Heart left ventricle (tissue), 13 donors: ENCODE measurements at regions not wholly inside any gene's neighbourhood (a gene's known extent, or its start where the extent isn't known, plus 50 kb on each side); places are given as distances from the start of the nearest gene placed in this dataset.

Experiments used
- POLR2A ChIP-seq, 2 donors: fragments of 450-650 bp; IDR thresholded peaks; one replicate each; pipeline ENCODE4 v1.6.1; 2017; ENCODE audit warnings: antibody characterized with exemption in 2 of 2, mild to moderate bottlenecking in 2 of 2, moderate library complexity in 2 of 2
- TF ChIP-seq, protein P1 (sequence below), 12 donors: fragments of 200-600 bp; sonication (generic) in 4 of 12; IDR thresholded peaks; one replicate each; pipeline versions ENCODE4 v1.5.0 to v1.8.0; 2018 to 2022; ENCODE audit warnings: antibody characterized with exemption in 12 of 12, mild to moderate bottlenecking in 5 of 12
- donor health status: ischemic (EF 13 %, LVEDD 7.1; RV severe dilation, severe dysfunction).
- donor health status: DM: no; HTN: yes; CAD: no.
- donor health status: DM: no; HTN: no; CAD: no.
- donor health status: ischemic (EF 25% LVEDD 6.9; RV normal size, moderate dysfunction).
- donor health status: ischemic (EF 25% LVEDD 5.7; RV mildly dilated, moderate dysfunction).
- donor health status: ischemic (EF 35%, LVEDD 5.7; RV mildly dilated, moderate dysfunction).
- donor health status: nonischemic (EF 11% LVEDD 7.7; RV severe dilation, severe dysfunction).
- donor health status: DM: yes; HTN: yes; CAD: no.
- donor health status: PGD.
- donor health status: ischemic (EF 29% LVEDD 5.4; RV normal size, mild dysfunction).
- donor health status: nonischemic (EF 23%, LVEDD 6.1; RV moderate dilation, normal function).

DNA sequence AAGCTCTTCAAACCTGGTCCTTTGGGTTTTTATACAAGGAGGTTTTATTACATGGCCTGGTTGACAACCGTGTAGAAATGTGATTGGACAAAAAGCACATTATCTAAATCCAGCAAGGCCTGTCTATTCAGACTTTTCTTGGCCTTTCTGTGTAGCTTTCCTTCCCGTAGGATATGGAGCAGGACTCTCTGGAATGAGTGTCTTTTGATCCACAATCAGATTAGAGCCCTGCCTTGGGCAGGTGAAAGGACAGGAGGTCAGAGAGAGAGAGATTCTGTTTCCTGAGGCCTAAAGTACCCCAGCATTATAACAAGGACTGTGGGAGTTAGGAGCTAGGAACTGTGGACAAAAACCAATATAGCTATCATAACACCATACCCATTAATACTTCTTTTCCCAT is 375.5 kb upstream of the RGS6 start:
- TF ChIP-seq, protein P1, sequence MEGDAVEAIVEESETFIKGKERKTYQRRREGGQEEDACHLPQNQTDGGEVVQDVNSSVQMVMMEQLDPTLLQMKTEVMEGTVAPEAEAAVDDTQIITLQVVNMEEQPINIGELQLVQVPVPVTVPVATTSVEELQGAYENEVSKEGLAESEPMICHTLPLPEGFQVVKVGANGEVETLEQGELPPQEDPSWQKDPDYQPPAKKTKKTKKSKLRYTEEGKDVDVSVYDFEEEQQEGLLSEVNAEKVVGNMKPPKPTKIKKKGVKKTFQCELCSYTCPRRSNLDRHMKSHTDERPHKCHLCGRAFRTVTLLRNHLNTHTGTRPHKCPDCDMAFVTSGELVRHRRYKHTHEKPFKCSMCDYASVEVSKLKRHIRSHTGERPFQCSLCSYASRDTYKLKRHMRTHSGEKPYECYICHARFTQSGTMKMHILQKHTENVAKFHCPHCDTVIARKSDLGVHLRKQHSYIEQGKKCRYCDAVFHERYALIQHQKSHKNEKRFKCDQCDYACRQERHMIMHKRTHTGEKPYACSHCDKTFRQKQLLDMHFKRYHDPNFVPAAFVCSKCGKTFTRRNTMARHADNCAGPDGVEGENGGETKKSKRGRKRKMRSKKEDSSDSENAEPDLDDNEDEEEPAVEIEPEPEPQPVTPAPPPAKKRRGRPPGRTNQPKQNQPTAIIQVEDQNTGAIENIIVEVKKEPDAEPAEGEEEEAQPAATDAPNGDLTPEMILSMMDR (IDR thresholded peaks at IDR 0.05): no peak
- TF ChIP-seq POLR2A (IDR thresholded peaks at IDR 0.05): no peak
